Breast epithelium (tissue), 4 donors: ENCODE measurements at regions not wholly inside any gene's neighbourhood (a gene's known extent, or its start where the extent isn't known, plus 50 kb on each side); places are given as distances from the start of the nearest gene placed in this dataset.

Experiments
- DNase-seq, 2 donors: peaks; one replicate each; pipeline ENCODE4 v3.0.0-alpha.2; 2019; ENCODE audit warnings: low spot score in 2 of 2
- H3K27ac ChIP-seq, 2 donors: fragments of 200-600 bp; sonication (generic) in 1 of 2; one replicate each; pipeline ENCODE4 v1.5.1; 2016 to 2019; ENCODE audit warnings: mild to moderate bottlenecking in 1 of 2
- H3K27me3 ChIP-seq, 2 donors: fragments of 200-600 bp; sonication (generic) in 1 of 2; one replicate each; pipeline versions ENCODE4 v1.5.1 to v1.6.0; 2017 to 2019; ENCODE audit warnings: control low read depth in 1 of 2, mild to moderate bottlenecking in 1 of 2
- H3K36me3 ChIP-seq: fragments of 200-600 bp; one replicate; pipeline ENCODE4 v1.5.1; 2019
- H3K4me1 ChIP-seq, 2 donors: fragments of 200-600 bp; sonication (generic); one replicate each; pipeline ENCODE4 v1.5.1; 2016 to 2019; ENCODE audit warnings: control low read depth in 1 of 2
- H3K4me3 ChIP-seq, 3 donors: fragments of 200-600 bp; sonication (generic); 1 replicate in 2 of 3; 2 replicates in 1 of 3; pipeline ENCODE4 v1.5.1; 2016 to 2019; ENCODE audit warnings: mild to moderate bottlenecking in 3 of 3, moderate library complexity in 2 of 3
- H3K9me3 ChIP-seq, 2 donors: fragments of 200-600 bp; sonication (generic) in 1 of 2; one replicate each; pipeline ENCODE4 v1.5.1; 2016 to 2019; ENCODE audit warnings: control low read depth in 1 of 2
- CTCF ChIP-seq, 3 donors: fragments of 450-650 bp; IDR thresholded peaks; one replicate each; pipeline ENCODE4 v1.5.1; 2016 to 2017; ENCODE audit warnings: antibody characterized with exemption in 3 of 3, mild to moderate bottlenecking in 3 of 3, moderate library complexity in 3 of 3
- POLR2A ChIP-seq: fragments of 450-650 bp; IDR thresholded peaks from one replicate; pipeline ENCODE4 v1.6.1; 2016; ENCODE audit warnings: antibody characterized with exemption, mild to moderate bottlenecking, moderate library complexity
- POLR2AphosphoS5 ChIP-seq, 3 donors: sonication (generic); formaldehyde crosslinking; IDR thresholded peaks; one replicate each; pipeline ENCODE4 v1.6.1; 2017; ENCODE audit warnings: antibody characterized with exemption in 3 of 3
- intact Hi-C: fragments of 100-400 bp; cut with DNase I; formaldehyde crosslinking; loops from one replicate; pipeline ENCODE4 v1.15.1; 2023; ENCODE audit warnings: low total_unique reads

GRCh38 chr1:208369658-208370057 lies 125.5 kb upstream of the PLXNA2 start:
- no peaks in the 10 kb centered on the region for H3K36me3 ChIP-seq
- intact Hi-C loops = no loop called here
- no peak overlapping the region for H3K27ac ChIP-seq
- no peak for DNase-seq
- H3K4me1 ChIP-seq = no peaks in the 10 kb centered on the region
- H3K9me3 ChIP-seq = no peaks in the 10 kb centered on the region
- no peak overlapping the region for H3K4me3 ChIP-seq
- no peak for TF ChIP-seq CTCF (IDR thresholded peaks at IDR 0.05)
- no peak for TF ChIP-seq POLR2AphosphoS5 (IDR thresholded peaks at IDR 0.05)
- no peak for TF ChIP-seq POLR2A
- H3K27me3 ChIP-seq = no peaks in the 10 kb centered on the region

GRCh38 chr1:208374391-208374941 lies 130.3 kb upstream of the PLXNA2 start:
- no peaks in the 10 kb centered on the region for H3K36me3 ChIP-seq
- intact Hi-C loops = no loop called here
- DNase-seq = no peak
- no peaks in the 10 kb centered on the region for H3K9me3 ChIP-seq
- no peaks in the 10 kb centered on the region for H3K4me1 ChIP-seq
- no peak overlapping the region for H3K4me3 ChIP-seq
- TF ChIP-seq CTCF (IDR thresholded peaks at IDR 0.05) = no peak
- no peak for TF ChIP-seq POLR2AphosphoS5 (IDR thresholded peaks at IDR 0.05)
- TF ChIP-seq POLR2A = no peak
- H3K27ac ChIP-seq = no peak overlapping the region
- no peaks in the 10 kb centered on the region for H3K27me3 ChIP-seq

- H3K36me3 ChIP-seq = no peaks in the 10 kb centered on the region
- intact Hi-C loops = no loop called here
- H3K4me1 ChIP-seq = no peaks in the 10 kb centered on the region
- no peak for DNase-seq
- TF ChIP-seq POLR2AphosphoS5 (IDR thresholded peaks at IDR 0.05) (no peak), CTCF (IDR thresholded peaks at IDR 0.05) (no peak)
- no peak overlapping the region for H3K4me3 ChIP-seq
- H3K27ac ChIP-seq = no peak overlapping the region
- H3K27me3 ChIP-seq = no peaks in the 10 kb centered on the region
- H3K9me3 ChIP-seq = no peaks in the 10 kb centered on the region
Measured at GRCh38 chr1:208381481-208381880, 137.3 kb upstream of the PLXNA2 start.

- Histone ChIP-seq H3K36me3 (no peaks in the 10 kb centered on the region), H3K9me3 (no peaks in the 10 kb centered on the region), H3K4me3 (no peak overlapping the region), H3K27me3 (no peaks in the 10 kb centered on the region), H3K27ac (no peak overlapping the region), H3K4me1 (no peaks in the 10 kb centered on the region)
- no peak for TF ChIP-seq CTCF (IDR thresholded peaks at IDR 0.05)
- TF ChIP-seq POLR2A = no peak
- no peak for TF ChIP-seq POLR2AphosphoS5 (IDR thresholded peaks at IDR 0.05)
- DNase-seq = no peak
- intact Hi-C loops = no loop called here
Measured at GRCh38 chr1:208387908-208388811, 144.0 kb upstream of the PLXNA2 start.

- no peaks in the 10 kb centered on the region for H3K36me3 ChIP-seq
- no peak for DNase-seq
- H3K9me3 ChIP-seq = no peaks in the 10 kb centered on the region
- no peak overlapping the region for H3K4me3 ChIP-seq
- no peak overlapping the region for H3K27ac ChIP-seq
- H3K27me3 ChIP-seq = no peaks in the 10 kb centered on the region
- intact Hi-C loops = no loop called here
- TF ChIP-seq POLR2AphosphoS5 (IDR thresholded peaks at IDR 0.05) (no peak), CTCF (IDR thresholded peaks at IDR 0.05) (no peak), POLR2A (no peak)
- H3K4me1 ChIP-seq = no peaks in the 10 kb centered on the region
Measured at GRCh38 chr1:208393416-208393815, 149.2 kb upstream of the PLXNA2 start.
